GM21786 (cell line): ENCODE measurements at regions not wholly inside any gene's neighbourhood (a gene's known extent, or its start where the extent isn't known, plus 50 kb on each side); places are given as distances from the start of the nearest gene placed in this dataset.
A peak's percentile ranks its signal among the peaks of the same experiment; 100 is the strongest.

ENCODE experiments used
- ATAC-seq: cut with Tn5 transposase; IDR thresholded peaks from one replicate; pipeline ENCODE4 v1.9.1; 2021; ENCODE audit not compliant: unreplicated experiment

DNA sequence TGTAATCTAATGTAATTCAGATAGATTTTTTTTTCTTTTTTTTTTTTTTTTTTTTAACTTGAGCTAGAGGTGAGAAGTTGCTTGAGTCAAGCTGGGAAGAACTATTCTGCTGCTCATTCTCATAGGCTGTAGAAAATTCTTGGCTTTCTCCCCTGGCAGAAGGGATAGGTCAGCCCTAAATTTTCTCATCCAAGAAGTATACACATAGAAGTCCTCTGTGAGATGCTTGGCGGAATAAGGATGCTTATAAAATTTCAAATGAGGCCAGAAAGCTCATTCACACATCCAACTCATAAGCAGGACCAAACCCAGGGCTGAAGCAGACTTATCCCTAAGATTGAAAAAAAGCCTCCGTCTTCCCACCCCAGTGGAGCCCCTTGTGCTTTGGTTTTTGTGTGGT is 572.5 kb downstream of the SQOR start:
- no peak for ATAC-seq

DNA sequence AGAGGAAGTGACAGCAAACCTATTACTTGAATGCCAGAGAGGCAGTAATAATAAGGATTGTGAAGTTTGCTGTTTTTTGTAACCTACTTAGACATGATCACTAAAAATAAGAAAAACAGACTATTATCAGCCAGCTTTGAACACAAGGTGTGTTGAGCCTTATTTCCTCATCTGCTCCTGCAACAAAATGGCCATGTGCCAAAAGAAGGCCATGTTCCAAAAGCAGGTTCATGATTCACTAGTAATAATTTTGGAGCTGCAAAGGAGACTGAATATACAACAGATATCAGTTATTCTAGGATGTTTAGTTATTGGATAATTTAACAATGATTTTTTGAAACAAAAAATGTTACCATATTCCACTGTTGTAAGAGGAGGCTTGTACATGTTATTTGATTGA is 578.7 kb downstream of the SQOR start:
- no peak for ATAC-seq

DNA sequence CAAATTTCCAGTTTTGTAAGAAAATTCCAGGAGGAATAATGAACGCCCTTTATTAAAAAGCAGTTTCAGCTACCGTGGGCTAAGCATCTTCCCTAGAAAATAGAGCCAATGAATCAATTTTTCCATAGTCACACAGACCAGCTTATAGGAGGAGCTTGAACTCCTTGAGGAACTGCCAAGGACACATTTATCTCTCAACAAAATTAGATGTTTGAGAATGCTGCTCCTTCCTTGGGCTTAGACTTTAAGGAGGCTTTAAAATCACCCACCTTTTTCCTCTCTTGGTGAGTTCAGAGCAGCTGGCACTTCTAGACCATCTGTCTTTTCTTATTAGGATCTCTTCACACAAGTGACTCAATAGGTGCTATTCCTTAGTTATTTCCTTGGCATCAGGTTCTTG is 588.0 kb downstream of the SQOR start:
- no peak for ATAC-seq

DNA sequence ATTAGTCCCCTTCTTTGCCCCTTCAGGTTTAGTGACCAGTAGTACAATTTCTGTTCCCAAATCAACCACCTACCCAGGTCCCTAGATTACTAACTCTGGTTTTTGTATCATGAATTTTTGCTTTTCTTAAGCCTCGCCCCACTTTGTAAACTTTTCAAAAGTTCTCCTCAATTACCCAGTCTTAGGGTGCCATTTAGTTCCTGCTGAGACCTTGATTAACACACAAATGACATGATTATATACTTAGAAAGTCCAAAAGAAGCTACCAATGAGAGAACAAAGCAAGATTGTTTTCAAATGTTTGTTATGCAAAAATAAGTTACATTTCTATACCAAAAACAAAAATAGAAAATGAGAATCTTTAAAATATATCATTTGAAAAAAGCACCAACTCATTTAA is 594.4 kb downstream of the SQOR start:
- ATAC-seq = no peak

DNA sequence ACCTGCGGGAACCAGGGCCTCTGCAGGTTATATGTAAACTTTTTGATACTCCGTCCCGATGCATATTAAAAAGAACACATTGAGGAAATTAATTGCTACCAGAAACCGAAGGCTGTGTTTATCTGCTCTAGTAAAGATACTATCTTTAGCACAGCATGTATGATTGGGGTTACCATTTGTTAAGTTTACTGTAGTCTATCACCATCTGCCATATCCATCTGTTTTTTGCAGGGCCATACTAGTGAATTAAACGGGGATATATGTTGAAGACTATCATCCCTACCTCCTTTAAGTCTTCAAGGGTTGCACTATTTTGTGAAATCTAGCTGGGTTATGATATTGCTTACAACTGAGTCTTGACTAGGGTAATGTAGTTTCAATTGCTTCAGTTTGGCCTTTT is 597.0 kb downstream of the SQOR start:
- no peak for ATAC-seq

DNA sequence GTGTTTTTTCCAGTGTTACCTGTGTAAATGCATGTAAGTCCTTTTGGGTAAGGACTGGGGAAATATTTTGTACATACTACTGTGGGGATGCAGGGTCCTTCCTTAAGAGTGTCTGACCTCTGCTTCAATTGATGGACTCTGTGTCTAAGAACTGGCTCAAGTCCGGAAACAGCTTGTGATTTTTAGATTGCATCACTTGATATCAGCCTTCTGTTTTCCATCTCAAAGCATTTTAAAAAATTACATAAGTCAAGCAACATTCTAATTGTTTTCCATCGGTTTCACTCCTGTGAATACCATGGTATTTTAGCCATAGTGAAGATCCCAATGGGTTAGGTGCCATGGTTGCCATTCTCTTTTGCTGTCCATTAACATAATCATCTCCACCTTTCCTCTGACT is 597.6 kb downstream of the SQOR start:
- no peak for ATAC-seq

DNA sequence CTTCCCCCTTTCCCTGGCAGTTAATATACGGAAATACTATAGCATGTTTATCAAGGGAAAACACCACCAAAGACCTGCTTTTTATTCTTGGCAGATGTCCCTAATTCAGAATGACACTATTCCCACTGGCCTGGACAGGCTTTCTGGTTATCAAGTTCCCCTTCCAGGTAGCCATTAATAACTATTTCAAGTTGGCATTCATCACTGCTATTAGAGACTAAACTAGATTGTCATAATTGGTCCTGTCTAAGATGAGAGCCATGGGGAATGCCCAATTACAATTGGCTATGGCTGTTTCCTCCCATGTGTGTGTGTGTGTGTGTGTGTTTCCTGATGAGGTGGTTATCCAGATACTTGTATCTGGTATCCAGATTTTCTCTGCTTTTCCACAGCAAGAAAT is 608.1 kb downstream of the SQOR start:
- no peak for ATAC-seq

DNA sequence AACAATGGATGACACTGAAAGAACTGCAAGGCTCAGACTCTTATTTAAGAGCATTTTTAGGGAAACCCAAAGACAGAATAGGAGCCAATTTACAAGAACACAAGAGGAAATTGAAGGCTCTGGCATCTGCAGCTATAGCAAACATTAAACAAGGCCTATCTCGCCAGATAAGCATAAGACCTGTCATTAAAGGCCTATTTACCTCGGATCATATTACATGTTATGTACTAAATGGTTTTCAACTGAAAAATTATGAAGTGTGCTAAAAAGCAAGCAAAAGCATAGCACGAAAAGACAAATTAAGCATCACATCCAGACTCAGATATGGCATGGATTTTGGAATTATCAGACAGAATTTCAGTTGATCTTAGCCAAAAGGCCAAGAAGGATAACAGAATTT is 617.1 kb downstream of the SQOR start:
- no peak for ATAC-seq

DNA sequence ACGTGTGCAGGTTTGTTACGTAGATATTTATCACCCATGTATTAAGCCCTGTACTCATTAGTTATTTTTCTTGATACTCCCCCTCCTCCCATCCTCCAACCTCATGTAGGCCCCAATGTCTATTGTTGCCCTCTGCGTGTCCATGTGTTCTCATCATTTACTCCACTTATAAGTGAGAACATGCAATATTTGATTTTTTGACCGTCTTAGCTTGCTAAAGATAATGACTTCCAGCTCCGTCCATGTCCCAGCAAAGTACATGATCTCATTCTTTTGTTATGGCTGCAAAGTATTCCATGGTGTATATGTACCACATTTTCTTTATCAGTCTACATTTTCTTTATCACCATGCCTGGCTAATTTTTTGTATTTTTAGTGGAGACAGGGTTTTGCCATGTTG is 623.2 kb downstream of the SQOR start:
- ATAC-seq = no peak

DNA sequence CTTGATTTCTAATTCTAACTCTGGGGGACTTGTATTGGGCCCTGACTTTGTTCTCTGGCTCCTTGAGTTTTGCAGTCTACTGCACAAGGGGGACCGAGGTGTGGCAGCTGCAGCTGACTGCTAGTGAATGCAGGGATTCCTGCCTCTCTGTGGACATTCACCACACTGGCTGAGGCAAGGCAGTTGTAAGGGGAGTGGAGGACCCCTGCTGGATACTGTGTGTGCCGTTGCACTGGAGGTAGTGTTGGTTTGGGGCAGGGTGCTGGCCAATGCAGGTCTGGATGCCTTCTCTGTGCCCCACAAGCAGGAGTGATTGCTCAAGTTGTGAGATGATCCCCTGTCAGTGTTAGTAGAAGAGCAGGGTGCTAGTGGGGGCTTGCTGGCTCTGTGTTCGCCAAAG is 626.1 kb downstream of the SQOR start:
- no peak for ATAC-seq

DNA sequence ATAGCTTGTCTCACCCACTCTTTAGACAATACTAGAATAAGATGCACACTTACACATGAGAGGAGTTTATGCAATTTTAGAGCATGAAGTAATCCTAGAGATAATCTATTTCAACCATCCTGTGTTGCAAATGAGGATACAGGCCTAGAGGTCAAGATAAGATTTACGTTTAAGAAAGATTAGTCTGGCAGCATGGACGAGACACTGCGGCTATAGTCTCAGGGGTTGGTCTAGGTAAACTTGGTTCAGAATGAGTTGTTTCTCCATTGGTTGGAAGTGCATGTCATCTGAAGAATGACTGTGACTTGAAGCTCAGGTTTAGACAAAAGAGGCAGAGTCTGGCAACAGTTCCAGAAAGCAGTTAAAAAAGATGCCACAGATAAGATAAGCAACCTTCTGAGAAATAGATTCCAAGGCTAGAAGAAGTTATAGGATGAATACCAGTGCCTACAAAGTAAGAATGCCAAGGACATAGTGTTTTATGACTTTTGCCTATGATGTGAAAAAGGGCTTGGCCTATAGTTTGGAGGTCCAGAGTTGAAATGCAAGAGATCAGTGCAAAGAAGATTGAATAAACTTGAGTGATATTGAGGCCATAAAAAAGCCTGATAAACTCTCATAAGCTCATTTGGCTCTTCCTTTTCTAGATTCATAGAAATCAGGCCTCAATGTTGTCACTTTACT is 631.0 kb downstream of the SQOR start:
- ATAC-seq = no peak

DNA sequence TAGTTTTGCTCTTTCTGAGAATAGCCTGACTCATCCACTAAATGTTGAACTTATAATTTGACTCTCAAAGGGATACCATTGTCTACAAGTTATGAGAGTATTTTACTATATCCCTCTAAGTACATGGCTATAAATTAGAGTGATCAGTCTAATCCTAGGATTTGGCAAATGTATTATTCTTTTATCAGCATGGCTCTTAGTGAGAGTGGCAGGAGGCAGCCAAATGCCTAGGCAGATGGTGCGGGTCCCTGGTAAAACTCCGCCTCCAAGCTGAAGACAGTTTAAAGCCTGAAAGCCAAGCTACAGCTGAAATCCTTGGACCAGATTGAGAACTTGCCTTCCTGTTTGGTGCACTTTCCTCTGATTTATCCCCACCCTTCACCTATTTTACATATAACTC is 631.8 kb downstream of the SQOR start:
- ATAC-seq = no peak

DNA sequence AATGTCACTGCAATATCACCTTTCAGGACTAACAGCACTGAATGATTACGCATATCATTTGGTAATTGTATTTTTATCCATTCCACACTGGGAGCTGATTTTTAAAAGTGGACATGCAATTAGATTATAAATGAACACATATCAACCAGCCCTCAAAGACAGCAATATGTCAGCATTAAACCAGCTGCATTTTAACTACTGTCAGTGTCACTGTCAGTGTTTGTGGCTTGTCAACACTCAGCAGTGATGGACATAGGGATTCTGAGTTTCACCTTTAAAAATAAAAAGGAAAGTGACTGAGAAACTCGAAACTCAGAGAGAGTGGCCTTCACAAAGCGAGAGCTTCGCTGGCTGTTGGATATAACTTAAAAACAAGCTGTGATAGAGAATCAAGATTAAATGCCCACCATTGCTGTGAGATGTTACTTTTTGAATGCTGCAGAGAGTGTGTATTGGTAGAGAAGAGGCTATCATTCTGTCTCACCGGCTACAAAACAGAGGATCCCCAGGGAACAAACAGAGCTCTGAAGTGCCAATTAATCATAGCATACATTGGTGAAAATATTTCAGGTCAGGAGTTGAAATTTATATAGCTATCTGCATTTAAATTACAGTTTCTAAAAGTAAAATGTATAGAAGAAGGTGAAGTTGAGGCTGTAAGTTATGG is 635.8 kb downstream of the SQOR start:
- no peak for ATAC-seq

DNA sequence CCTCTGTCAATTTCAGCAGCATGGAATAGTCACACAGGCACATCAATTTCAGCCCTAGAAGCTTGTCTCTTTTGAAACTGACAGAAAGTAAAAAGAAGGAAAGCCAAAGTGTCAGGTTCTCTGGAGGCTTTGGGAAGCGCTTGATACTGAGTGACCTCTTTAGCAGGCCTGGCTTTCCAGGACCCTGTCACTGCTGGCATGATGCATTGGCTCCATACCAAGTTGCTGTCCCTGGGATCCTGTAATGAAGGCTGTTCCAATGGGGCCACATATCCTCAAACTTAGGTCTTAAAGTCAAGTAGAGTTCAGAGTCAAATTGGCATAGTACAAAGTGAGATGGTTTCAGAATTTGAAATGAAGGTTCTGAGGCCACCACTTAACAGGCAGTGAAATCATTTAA is 640.9 kb downstream of the SQOR start:
- no peak for ATAC-seq

DNA sequence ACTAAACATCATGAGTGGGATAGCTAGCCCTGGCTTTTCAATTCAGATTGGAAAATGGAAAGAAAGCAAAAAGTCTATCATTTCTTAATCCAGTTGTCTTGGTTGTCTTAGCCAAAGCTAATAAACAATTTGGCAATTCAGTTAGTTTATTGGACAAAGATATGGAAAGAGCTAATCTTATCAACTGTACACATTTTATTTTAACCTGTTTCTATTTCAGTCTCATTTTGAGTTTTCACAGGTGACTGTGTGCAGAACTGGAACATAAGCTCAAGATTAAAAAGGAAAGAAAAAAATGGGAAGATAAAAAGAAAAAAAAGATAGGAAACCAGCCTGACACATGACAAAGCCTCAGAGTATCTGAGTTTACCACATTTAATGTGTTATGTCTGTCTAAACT is 642.6 kb downstream of the SQOR start:
- ATAC-seq = no peak

DNA sequence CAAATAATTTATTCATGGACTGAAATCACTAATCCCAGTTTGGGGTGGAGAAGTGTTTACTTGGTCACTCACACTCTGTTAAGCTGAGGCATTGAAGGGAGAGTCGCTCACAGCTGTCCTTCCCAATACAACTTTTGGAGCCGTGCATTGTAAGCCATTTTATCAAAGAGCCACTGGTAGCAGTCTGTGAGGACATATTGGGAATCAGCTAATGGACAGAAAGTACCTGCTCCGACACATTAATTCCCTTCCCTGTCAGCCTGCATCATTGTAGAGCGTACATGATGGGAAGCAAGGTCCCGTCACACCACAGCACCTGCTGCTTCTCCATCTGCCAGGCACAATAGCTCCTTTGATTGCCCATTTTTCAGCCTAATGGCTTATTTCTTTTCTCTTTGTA is 643.2 kb downstream of the SQOR start:
- no peak for ATAC-seq

DNA sequence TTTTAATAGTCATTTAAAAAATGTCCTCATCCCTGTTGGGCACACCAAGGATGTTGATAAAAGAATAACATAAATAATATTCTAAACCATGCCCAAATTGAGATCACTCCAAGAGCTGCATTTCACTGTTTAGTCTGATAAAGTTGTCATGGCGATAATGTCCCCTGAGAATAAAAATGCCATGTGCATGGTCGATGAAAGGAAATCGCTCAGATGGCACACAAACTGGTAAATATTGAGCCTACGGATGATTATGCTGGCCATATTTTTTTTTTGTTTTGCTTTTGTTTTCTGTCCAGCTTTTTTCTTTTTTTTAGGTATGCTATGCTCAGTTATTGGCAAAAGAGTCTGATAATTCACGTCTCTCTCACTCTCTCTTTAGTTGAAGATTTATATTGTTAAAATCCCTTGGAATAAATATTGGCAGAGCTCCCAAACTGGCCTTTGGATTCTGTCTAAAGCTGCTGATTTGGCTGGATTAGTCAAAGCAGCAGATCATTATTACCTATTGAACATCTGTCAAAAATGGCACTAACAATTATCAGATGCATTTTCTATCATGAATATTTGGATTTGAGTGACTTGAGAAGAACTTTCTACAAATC is 643.8 kb downstream of the SQOR start:
- no peak for ATAC-seq

DNA sequence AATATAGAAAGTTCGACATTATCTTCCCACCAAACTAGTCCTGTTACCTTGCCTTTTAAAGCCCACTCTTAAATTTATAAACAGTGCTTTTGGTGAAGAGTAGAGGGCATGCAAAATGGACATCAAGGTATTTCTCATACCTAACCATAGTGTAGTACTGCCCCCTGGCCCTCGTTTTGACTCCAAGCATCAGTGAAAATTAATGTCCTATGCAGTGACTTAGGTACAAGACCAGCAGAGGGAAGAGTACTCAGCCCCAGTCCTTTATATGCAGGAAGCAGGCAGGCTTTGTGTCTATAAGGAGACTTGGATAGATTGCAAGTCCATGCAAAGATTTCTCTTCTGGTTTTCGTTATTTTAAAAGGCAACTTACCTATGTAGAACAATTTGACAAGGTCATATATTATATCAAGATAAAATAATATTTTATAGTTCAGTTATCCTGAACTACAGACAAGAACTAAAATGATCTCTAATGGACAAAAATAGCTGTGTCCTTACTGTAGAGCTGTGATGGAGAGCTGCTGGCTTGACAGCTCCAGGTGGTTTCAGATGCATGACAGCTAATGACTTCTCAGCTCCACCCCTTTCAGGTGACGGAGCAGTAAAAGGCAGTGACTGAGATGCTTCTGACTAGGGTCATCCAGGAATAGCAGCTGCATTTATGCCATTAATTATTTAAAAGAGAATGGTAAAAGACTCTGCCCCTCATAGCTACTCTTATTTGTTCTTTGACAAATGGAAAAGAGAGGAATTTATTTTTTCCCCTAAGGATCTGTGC is 646.1 kb downstream of the SQOR start:
- ATAC-seq = no peak

DNA sequence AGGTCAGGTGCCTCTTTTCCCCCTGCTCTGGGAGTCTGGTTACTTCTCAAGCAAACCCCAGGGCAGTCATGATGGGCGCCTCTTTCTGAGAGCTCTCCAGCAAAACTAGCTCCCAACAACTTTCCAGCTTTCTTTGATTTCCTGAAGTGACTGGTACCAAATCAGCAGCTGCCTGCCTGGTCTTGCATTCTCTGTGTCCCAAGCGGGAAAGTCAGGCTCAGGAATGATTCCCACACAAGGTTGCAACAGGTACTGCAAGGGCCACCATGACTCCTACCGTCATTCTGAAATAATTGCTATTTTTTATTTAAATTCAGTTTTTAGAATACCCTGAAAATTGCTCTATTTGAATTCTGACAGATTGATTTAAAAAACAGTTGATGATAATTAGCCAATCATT is 658.7 kb downstream of the SQOR start:
- no peak for ATAC-seq

DNA sequence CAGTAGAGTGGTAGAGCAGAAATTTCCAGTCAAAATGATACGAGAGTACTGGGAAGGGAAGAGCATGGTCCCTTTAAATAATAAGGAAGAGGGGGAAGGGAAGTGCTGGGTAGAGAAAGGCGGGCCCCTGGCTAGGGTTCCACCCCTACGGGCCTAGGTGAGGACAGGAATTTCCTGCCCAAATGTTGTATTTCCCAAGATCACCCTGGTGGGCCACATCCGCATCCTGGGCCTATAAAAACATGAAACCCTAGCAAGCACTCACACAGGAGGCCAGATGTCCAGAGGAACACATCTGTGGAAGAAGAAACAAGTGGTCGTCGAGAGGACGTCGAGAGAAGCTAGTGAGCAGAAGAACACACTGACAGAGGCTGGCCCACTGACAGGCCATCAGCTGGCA is 661.2 kb downstream of the SQOR start:
- ATAC-seq = no peak

DNA sequence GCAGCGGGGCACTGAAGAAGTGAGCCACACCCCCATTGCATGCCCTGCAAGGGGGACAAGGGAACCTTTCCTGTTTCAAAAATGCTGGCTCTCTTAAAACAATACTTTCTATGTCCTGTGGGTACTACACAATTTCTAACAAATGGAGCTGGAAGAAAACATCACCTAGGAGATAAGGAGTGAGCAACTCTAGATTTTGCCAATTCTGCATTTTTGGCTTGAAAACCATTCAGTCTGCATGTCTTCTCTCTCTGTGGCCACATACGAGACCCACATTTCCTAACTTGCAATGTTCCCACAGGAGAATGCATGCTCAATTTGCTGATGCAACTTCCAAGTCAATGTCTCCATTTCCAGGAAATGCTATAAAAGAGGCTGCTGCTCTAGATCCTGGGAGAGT is 662.0 kb downstream of the SQOR start:
- ATAC-seq = no peak

DNA sequence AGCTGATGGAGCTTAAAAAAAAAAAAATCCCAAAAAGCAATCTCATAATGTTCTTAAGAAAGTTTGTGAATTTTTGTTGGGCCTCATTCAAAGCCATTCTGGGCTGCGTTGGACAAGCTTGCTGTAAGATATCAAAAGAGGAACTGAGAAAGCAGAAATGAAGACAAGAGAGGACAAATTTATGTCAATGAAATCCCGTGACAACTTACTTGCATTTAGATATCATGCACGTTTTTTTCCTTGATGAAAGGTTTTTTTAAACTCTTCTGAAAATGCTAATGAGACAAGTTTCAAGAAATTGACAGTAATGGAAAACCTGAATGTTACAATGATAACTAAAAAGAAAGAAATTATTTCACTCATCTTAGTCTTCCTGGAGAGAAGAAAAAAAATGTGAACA is 662.9 kb downstream of the SQOR start:
- peak; percentile 93 for ATAC-seq
